ENCODE measurements at regions not wholly inside any gene's neighbourhood (a gene's known extent, or its start where the extent isn't known, plus 50 kb on each side); places are given as distances from the start of the nearest gene placed in this dataset.

DNA sequence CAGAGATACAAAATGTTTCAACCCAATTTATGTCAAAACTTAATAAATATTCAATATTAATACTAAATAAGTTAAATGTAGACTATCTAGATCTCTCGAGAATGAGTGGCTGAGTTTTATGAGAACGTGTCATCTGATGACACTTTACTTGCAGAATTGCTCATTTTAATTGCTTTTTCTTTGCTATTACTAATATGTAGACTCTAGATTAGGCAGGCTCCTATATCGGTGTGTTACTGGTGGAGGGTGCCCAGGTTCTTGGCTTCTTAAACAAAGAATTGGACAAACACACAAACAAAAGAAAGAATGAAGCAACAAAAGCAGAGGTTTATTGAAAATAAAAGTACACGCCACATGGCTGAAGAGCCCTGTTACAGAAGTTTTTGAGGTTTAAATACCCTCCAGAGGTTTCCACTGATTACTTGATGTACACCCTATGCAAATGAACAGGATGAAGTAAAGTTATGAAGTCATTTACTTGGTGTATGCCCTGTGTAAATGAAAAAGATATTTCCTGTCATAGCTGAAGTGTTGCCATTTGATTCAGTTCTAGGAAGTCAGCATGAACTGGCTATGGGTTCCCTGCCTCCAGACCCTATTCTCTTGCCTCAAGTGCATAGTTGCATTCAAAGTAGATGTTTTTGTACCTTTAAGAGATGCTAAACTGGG is 122.9 kb upstream of the ITGA4 start:
- ChIA-PET CTCF (no interaction called here), POLR2A (ENCODE audit: unreplicated experiment) (no interaction called here)
- no peak overlapping the region for H3K9ac ChIP-seq (ENCODE audit: low read depth, low read length)
- WGBS, 2 experiments (ENCODE audit: extremely low coverage in 2 of 2, insufficient read length in 1 of 2): no CpG with 5 or more reads among the region's 4 CpGs
- dilution Hi-C loops (cut with HindIII; ENCODE audit: low sequenced_read_pairs, unreplicated experiment) (no loop called here), intact Hi-C loops (cut with micrococcal nuclease) (no loop called here), in situ Hi-C loops (cut with MboI; ENCODE audit: low sequenced_read_pairs) (no loop called here)
- TF ChIP-seq POLR2A (IDR thresholded peaks at IDR 0.05; ENCODE audit: low read depth, low read length) (no peak), RFX5 (IDR thresholded peaks at IDR 0.05; ENCODE audit: low read depth, low read length) (no peak), CHD1 (IDR thresholded peaks at IDR 0.05; ENCODE audit: low read depth, low read length) (no peak), SMC3 (IDR thresholded peaks at IDR 0.05; ENCODE audit: low read depth, low read length) (no peak), RAD21 (IDR thresholded peaks at IDR 0.05; ENCODE audit: low read length) (no peak), FOS (IDR thresholded peaks at IDR 0.05; ENCODE audit: low read depth, low read length) (no peak), NFE2L2 (IDR thresholded peaks at IDR 0.05; ENCODE audit: low read depth, low read length) (no peak), MAZ (IDR thresholded peaks at IDR 0.05; ENCODE audit: borderline replicate concordance, low read depth, low read length) (no peak), MXI1 (IDR thresholded peaks at IDR 0.05; ENCODE audit: borderline replicate concordance, low read depth, low read length) (no peak), CEBPB (IDR thresholded peaks at IDR 0.05; ENCODE audit: low read depth, low read length) (no peak), MAFK (IDR thresholded peaks at IDR 0.05; ENCODE audit: low read depth, low read length) (no peak), BHLHE40 (IDR thresholded peaks at IDR 0.05; ENCODE audit: low read depth, low read length) (no peak)
- TF ChIP-seq, protein P1, sequence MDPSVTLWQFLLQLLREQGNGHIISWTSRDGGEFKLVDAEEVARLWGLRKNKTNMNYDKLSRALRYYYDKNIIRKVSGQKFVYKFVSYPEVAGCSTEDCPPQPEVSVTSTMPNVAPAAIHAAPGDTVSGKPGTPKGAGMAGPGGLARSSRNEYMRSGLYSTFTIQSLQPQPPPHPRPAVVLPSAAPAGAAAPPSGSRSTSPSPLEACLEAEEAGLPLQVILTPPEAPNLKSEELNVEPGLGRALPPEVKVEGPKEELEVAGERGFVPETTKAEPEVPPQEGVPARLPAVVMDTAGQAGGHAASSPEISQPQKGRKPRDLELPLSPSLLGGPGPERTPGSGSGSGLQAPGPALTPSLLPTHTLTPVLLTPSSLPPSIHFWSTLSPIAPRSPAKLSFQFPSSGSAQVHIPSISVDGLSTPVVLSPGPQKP (IDR thresholded peaks at IDR 0.05; ENCODE audit: borderline replicate concordance, low read depth, low read length): no peak
- TF ChIP-seq, protein P2, sequence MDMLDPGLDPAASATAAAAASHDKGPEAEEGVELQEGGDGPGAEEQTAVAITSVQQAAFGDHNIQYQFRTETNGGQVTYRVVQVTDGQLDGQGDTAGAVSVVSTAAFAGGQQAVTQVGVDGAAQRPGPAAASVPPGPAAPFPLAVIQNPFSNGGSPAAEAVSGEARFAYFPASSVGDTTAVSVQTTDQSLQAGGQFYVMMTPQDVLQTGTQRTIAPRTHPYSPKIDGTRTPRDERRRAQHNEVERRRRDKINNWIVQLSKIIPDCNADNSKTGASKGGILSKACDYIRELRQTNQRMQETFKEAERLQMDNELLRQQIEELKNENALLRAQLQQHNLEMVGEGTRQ (IDR thresholded peaks at IDR 0.05; ENCODE audit: low read depth, low read length): no peak
- TF ChIP-seq, protein P3, sequence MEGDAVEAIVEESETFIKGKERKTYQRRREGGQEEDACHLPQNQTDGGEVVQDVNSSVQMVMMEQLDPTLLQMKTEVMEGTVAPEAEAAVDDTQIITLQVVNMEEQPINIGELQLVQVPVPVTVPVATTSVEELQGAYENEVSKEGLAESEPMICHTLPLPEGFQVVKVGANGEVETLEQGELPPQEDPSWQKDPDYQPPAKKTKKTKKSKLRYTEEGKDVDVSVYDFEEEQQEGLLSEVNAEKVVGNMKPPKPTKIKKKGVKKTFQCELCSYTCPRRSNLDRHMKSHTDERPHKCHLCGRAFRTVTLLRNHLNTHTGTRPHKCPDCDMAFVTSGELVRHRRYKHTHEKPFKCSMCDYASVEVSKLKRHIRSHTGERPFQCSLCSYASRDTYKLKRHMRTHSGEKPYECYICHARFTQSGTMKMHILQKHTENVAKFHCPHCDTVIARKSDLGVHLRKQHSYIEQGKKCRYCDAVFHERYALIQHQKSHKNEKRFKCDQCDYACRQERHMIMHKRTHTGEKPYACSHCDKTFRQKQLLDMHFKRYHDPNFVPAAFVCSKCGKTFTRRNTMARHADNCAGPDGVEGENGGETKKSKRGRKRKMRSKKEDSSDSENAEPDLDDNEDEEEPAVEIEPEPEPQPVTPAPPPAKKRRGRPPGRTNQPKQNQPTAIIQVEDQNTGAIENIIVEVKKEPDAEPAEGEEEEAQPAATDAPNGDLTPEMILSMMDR (conservative IDR thresholded peaks at IDR 0.05; ENCODE audit: low read depth, low read length): no peak
- no peaks in the 10 kb centered on the region for H4K20me1 ChIP-seq (ENCODE audit: insufficient read depth, low read length)
- no peak overlapping the region for H3K23ac ChIP-seq (ENCODE audit: low read depth, low read length)
- no peaks in the 10 kb centered on the region for H3K9me3 ChIP-seq (ENCODE audit: control insufficient read depth, insufficient read depth, low read length)
- H4K91ac ChIP-seq (ENCODE audit: insufficient read depth, low read depth, low read length): no peak overlapping the region
- H3K27me3 ChIP-seq (ENCODE audit: control insufficient read depth, insufficient read depth, low read length): no peaks in the 10 kb centered on the region
- H3K79me1 ChIP-seq (ENCODE audit: low read depth in 1 of 2, low read length in 2 of 2): no peaks in the 10 kb centered on the region
- no peak overlapping the region for H4K8ac ChIP-seq (ENCODE audit: low read depth in 2 of 2, low read length in 2 of 2)
- no peak overlapping the region for H2BK5ac ChIP-seq (ENCODE audit: low read depth, low read length, poor library complexity, severe bottlenecking)
- no peak overlapping the region for H3K27ac ChIP-seq (ENCODE audit: insufficient read depth, low read length)
- H3K9me1 ChIP-seq (ENCODE audit: insufficient read depth, low read length): no peaks in the 10 kb centered on the region
- H2AK5ac ChIP-seq (ENCODE audit: low read depth, low read length): no peak overlapping the region
- no peak overlapping the region for H2AFZ ChIP-seq (replicated peaks; ENCODE audit: low read length, poor library complexity)
- no peak overlapping the region for H3K4ac ChIP-seq (ENCODE audit: low read depth, low read length)
- no peaks in the 10 kb centered on the region for H3K36me3 ChIP-seq (ENCODE audit: control insufficient read depth, insufficient read depth, low read length)
- H2BK20ac ChIP-seq (ENCODE audit: low read depth, low read length): no peak overlapping the region
- ATAC-seq (ENCODE audit: low read depth) (no peak), DNase-seq (no peak)
- H2BK120ac ChIP-seq (ENCODE audit: low read depth, low read length): no peak overlapping the region
- no peak overlapping the region for H2BK15ac ChIP-seq (ENCODE audit: low read depth, low read length)
- no peaks in the 10 kb centered on the region for H3K4me1 ChIP-seq (ENCODE audit: control insufficient read depth, insufficient read depth, low read length)
- H3K18ac ChIP-seq (ENCODE audit: low read depth, low read length): no peak overlapping the region
- no peak overlapping the region for H2AK9ac ChIP-seq (replicated peaks; ENCODE audit: low read depth, low read length, poor library complexity)
- no peak overlapping the region for H3K56ac ChIP-seq (ENCODE audit: extremely low read depth, insufficient read depth, low read length)
- H3K4me3 ChIP-seq (ENCODE audit: insufficient read depth, low read depth, low read length): no peak overlapping the region
- H3K4me2 ChIP-seq (ENCODE audit: low read depth, low read length): no peak overlapping the region
- H4K5ac ChIP-seq (ENCODE audit: low read depth, low read length): no peak overlapping the region
- no peak overlapping the region for H3K14ac ChIP-seq (replicated peaks; ENCODE audit: low read depth, low read length)
- no TSS peak for BruUV-seq (replicated peaks)
